ENCODE measurements at regions not wholly inside any gene's neighbourhood (a gene's known extent, or its start where the extent isn't known, plus 50 kb on each side); places are given as distances from the start of the nearest gene placed in this dataset.

DNA sequence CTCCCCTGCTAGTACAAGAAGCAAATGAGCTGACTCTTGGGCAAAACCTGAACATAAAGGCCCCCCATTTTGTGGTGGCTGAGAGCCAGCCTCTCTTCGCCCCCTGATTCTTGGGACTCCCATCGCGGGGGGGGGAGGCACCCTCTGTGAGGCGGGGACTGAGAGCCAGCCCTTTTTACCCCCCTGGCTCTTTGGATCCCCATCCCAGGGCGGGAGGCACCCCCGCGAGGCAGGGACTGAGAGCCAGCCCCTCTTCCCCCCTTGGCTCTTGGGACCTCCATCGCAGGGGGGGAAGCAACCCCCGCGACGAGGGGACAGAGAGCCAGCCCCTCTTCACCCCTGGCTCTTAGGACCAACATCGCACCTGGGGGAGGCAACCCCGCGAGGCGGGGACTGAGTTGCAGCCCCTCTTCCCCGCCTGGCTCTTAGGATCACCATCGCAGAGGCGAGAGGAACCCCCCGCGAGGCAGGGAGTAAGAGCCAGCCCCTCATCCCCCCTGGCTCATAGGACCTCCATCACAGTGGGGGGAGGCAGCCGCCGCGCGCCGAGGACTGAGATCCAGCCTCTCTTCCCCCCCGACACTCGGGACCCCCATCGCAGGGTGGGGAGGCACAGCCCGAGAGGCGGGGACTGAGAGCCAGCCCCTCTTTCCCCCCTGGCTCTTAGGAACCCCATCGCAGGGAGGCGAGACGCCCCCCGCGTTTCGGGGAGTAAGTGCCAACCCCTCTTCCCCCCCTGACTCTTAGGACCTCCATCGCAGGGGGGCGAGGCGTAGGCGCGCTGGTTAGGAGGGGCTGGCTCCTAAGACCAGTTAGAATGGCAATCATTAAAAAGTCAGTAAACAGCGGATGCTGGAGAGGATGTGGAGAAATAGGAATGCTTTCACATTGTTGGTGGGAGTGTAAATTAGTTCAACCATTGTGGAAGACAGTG lies 2428.4 kb upstream of the PCDH20 start:
- TF ChIP-seq, protein P1, sequence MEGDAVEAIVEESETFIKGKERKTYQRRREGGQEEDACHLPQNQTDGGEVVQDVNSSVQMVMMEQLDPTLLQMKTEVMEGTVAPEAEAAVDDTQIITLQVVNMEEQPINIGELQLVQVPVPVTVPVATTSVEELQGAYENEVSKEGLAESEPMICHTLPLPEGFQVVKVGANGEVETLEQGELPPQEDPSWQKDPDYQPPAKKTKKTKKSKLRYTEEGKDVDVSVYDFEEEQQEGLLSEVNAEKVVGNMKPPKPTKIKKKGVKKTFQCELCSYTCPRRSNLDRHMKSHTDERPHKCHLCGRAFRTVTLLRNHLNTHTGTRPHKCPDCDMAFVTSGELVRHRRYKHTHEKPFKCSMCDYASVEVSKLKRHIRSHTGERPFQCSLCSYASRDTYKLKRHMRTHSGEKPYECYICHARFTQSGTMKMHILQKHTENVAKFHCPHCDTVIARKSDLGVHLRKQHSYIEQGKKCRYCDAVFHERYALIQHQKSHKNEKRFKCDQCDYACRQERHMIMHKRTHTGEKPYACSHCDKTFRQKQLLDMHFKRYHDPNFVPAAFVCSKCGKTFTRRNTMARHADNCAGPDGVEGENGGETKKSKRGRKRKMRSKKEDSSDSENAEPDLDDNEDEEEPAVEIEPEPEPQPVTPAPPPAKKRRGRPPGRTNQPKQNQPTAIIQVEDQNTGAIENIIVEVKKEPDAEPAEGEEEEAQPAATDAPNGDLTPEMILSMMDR (conservative IDR thresholded peaks at IDR 0.05; ENCODE audit: low read length), result no peak
- no peak for TF ChIP-seq EZH2phosphoT487 (IDR thresholded peaks at IDR 0.05; ENCODE audit: borderline replicate concordance)

Measured in Loucy (cell line).